ENCODE measurements at regions not wholly inside any gene's neighbourhood (a gene's known extent, or its start where the extent isn't known, plus 50 kb on each side); places are given as distances from the start of the nearest gene placed in this dataset.

DNA sequence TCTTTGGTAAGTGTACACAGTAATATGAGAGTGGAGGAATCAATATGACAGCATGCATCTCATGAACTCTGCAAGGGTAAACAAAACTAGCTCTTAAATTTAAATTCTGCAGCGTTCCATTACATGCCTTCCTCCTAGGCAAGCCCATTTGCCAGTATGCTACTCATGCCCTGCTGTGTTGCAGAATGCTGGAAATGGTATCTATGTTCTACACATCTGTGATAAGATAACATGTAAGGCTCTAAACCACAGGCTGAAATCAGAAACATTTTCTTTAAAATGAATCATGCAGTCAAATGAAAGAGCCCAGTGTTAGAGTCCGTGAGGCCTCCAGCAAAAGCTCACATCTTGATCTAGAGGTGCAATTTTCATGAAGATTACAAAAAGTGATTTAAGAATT is 112.8 kb upstream of the FN1 start:
- H3K36me3 ChIP-seq (replicated peaks in 1 of 2; ENCODE audit: control insufficient read depth in 1 of 2, insufficient read depth in 2 of 2, low read length in 2 of 2), result no peaks in the 10 kb centered on the region
- DNase-seq (ENCODE audit: low spot score), result no peak
- no peak overlapping the region for H2AFZ ChIP-seq (ENCODE audit: low read length)
- H3K4me3 ChIP-seq (replicated peaks in 1 of 3; ENCODE audit: insufficient read depth in 1 of 3, low read depth in 2 of 3, low read length in 3 of 3), result no peak overlapping the region
- no peak overlapping the region for H3K27ac ChIP-seq (ENCODE audit: extremely low read length, insufficient read depth, low read length)
- TF ChIP-seq, protein P1, sequence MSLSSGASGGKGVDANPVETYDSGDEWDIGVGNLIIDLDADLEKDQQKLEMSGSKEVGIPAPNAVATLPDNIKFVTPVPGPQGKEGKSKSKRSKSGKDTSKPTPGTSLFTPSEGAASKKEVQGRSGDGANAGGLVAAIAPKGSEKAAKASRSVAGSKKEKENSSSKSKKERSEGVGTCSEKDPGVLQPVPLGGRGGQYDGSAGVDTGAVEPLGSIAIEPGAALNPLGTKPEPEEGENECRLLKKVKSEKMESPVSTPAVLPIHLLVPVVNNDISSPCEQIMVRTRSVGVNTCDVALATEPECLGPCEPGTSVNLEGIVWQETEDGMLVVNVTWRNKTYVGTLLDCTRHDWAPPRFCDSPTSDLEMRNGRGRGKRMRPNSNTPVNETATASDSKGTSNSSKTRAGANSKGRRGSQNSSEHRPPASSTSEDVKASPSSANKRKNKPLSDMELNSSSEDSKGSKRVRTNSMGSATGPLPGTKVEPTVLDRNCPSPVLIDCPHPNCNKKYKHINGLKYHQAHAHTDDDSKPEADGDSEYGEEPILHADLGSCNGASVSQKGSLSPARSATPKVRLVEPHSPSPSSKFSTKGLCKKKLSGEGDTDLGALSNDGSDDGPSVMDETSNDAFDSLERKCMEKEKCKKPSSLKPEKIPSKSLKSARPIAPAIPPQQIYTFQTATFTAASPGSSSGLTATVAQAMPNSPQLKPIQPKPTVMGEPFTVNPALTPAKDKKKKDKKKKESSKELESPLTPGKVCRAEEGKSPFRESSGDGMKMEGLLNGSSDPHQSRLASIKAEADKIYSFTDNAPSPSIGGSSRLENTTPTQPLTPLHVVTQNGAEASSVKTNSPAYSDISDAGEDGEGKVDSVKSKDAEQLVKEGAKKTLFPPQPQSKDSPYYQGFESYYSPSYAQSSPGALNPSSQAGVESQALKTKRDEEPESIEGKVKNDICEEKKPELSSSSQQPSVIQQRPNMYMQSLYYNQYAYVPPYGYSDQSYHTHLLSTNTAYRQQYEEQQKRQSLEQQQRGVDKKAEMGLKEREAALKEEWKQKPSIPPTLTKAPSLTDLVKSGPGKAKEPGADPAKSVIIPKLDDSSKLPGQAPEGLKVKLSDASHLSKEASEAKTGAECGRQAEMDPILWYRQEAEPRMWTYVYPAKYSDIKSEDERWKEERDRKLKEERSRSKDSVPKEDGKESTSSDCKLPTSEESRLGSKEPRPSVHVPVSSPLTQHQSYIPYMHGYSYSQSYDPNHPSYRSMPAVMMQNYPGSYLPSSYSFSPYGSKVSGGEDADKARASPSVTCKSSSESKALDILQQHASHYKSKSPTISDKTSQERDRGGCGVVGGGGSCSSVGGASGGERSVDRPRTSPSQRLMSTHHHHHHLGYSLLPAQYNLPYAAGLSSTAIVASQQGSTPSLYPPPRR (CRISPR knock-in tag; IDR thresholded peaks at IDR 0.05; ENCODE audit: borderline replicate concordance), result no peak
- no peak for TF ChIP-seq ZNF792 (CRISPR knock-in tag; IDR thresholded peaks at IDR 0.05)
- H3K9me3 ChIP-seq (ENCODE audit: low read length), result no peaks in the 10 kb centered on the region
- ChIA-PET CTCF (ENCODE audit: low intra/inter-chr PET ratio, low total read pairs) (no interaction called here), POLR2A (no interaction called here)
- WGBS (ENCODE audit: low lambda C conversion rate), result 98% methylated on average over 2 of the region's 2 CpGs
- BruUV-seq (replicated peaks), result no TSS peak
- in situ Hi-C loops (cut with HindIII; ENCODE audit: extremely low pct_ligation_motif_present, low pct_unique_long_range_greater_than_20kb) (no loop called here), intact Hi-C loops (cut with micrococcal nuclease; ENCODE audit: unreplicated experiment) (no loop called here)
- H4K20me1 ChIP-seq (ENCODE audit: insufficient read depth, low read length), result no peaks in the 10 kb centered on the region
- no peak for FAIRE-seq
- ATAC-seq, result no peak
- no peaks in the 10 kb centered on the region for H3K27me3 ChIP-seq (ENCODE audit: control insufficient read depth in 1 of 2, insufficient read depth in 2 of 2, low read length in 2 of 2)
- H3K9ac ChIP-seq (ENCODE audit: insufficient read depth, low read depth, low read length), result no peak overlapping the region
- H3K4me1 ChIP-seq (ENCODE audit: insufficient read depth, low read length), result peaks cover 34% of the 10 kb centered on the region
- H3K4me2 ChIP-seq (ENCODE audit: low read depth, low read length), result no peak overlapping the region
- no peaks in the 10 kb centered on the region for H3K79me2 ChIP-seq (ENCODE audit: insufficient read depth, low read length)

DNA sequence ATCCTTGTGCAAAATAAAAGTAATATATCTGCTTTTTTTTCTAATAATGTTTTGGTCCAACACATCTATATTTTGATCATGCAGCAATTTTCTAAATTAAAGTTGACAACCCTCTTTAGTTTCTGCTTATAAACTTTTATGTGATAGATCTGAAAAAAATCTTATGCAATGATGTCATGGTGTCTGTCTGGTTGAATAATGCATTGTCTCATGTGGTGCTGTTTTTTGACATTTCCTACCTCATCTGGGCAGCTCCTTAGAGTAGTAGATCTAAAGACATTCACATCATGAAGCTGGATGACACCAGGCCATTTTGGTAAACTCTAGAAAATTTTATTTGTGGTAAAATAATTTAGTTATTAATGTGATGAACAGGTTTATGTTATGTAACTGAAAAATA is 106.8 kb upstream of the FN1 start:
- DNase-seq (ENCODE audit: low spot score) (no peak), FAIRE-seq (no peak), ATAC-seq (no peak)
- Histone ChIP-seq H3K9ac (ENCODE audit: insufficient read depth, low read depth, low read length) (no peak overlapping the region), H2AFZ (ENCODE audit: low read length) (no peak overlapping the region), H3K4me3 (replicated peaks in 1 of 3; ENCODE audit: insufficient read depth in 1 of 3, low read depth in 2 of 3, low read length in 3 of 3) (no peak overlapping the region), H3K27me3 (ENCODE audit: control insufficient read depth in 1 of 2, insufficient read depth in 2 of 2, low read length in 2 of 2) (no peaks in the 10 kb centered on the region), H3K36me3 (replicated peaks in 1 of 2; ENCODE audit: control insufficient read depth in 1 of 2, insufficient read depth in 2 of 2, low read length in 2 of 2) (no peaks in the 10 kb centered on the region), H3K27ac (ENCODE audit: extremely low read length, insufficient read depth, low read length) (no peak overlapping the region), H3K4me2 (ENCODE audit: low read depth, low read length) (no peak overlapping the region), H3K79me2 (ENCODE audit: insufficient read depth, low read length) (no peaks in the 10 kb centered on the region), H3K4me1 (ENCODE audit: insufficient read depth, low read length) (no peaks in the 10 kb centered on the region), H4K20me1 (ENCODE audit: insufficient read depth, low read length) (no peaks in the 10 kb centered on the region), H3K9me3 (ENCODE audit: low read length) (no peaks in the 10 kb centered on the region)
- POLR2A ChIA-PET, result no interaction called here
- intact Hi-C loops (cut with micrococcal nuclease; ENCODE audit: unreplicated experiment) (no loop called here), in situ Hi-C loops (cut with HindIII; ENCODE audit: extremely low pct_ligation_motif_present, low pct_unique_long_range_greater_than_20kb) (no loop called here)
- TF ChIP-seq ATF7 (IDR thresholded peaks at IDR 0.05) (peak; percentile 81), ATF7 (CRISPR knock-in tag; IDR thresholded peaks at IDR 0.05) (no peak), LCORL (IDR thresholded peaks at IDR 0.05) (no peak), LCORL (CRISPR knock-in tag; IDR thresholded peaks at IDR 0.05) (no peak)
- BruUV-seq (replicated peaks), result no TSS peak
- CTCF ChIA-PET (ENCODE audit: low intra/inter-chr PET ratio, low total read pairs), result no interaction called here

Measured in HepG2 (cell line).